Right lobe of liver (tissue), 6 donors: ENCODE measurements at regions not wholly inside any gene's neighbourhood (a gene's known extent, or its start where the extent isn't known, plus 50 kb on each side); places are given as distances from the start of the nearest gene placed in this dataset.

Experiments used
- ATAC-seq, 4 donors: fragments of 200-7000 bp; cut with Tn5 transposase; one replicate each; pipeline ENCODE4 v1.9.1; 2020; ENCODE audit warnings: mild to moderate bottlenecking in 4 of 4, moderate library complexity in 4 of 4
- DNase-seq, 3 donors: peaks; one replicate each; pipeline ENCODE4 v3.0.0-alpha.2; 2020
- H3K27ac ChIP-seq, 3 donors: fragments of 200-600 bp; one replicate each; pipeline ENCODE4 v1.8.0; 2022
- H3K27me3 ChIP-seq, 2 donors: fragments of 200-600 bp; one replicate each; pipeline ENCODE4 v1.8.0; 2022
- H3K36me3 ChIP-seq, 4 donors: fragments of 200-600 bp; sonication (generic) in 1 of 4; one replicate each; pipeline versions ENCODE4 v1.5.1 to v1.8.0; 2017 to 2022; ENCODE audit warnings: control low read depth in 1 of 4
- H3K4me1 ChIP-seq, 4 donors: fragments of 200-600 bp; sonication (generic) in 1 of 4; one replicate each; pipeline versions ENCODE4 v1.5.1 to v1.8.0; 2017 to 2022; ENCODE audit warnings: control low read depth in 1 of 4
- H3K4me3 ChIP-seq, 3 donors: fragments of 200-600 bp; one replicate each; pipeline ENCODE4 v1.8.0; 2022
- H3K9me3 ChIP-seq, 4 donors: fragments of 200-600 bp; sonication (generic) in 1 of 4; one replicate each; pipeline versions ENCODE4 v1.5.1 to v1.8.0; 2017 to 2022; ENCODE audit warnings: control low read depth in 1 of 4
- POLR2A ChIP-seq: fragments of 450-650 bp; IDR thresholded peaks from one replicate; pipeline ENCODE4 v1.6.1; 2017; ENCODE audit warnings: antibody characterized with exemption, mild to moderate bottlenecking
- WGBS: methylation state at CpG from one replicate; pipeline ENCODE4 v1.1.6; 2018; ENCODE audit warnings: low coverage, low lambda C conversion rate; ENCODE audit not compliant: insufficient coverage; ENCODE audit errors: missing lambda C conversion rate; 5-methylcytosine and 5-hydroxymethylcytosine counted together
- intact Hi-C, 2 donors: fragments of 100-400 bp; cut with DNase I; formaldehyde crosslinking; loops; one replicate each; pipeline versions ENCODE4 v1.11.2 to v1.14.1; 2022
- TF ChIP-seq, protein P1 (sequence below), 4 donors: fragments of 200-600 bp in 3 of 4; fragments of 450-650 bp in 1 of 4; IDR thresholded peaks; one replicate each; pipeline versions ENCODE4 v1.5.1 to v1.8.0; 2016 to 2022; ENCODE audit warnings: antibody characterized with exemption in 4 of 4, mild to moderate bottlenecking in 2 of 4
- donor health status: DM: no; HTN: yes; CAD: no.
- donor health status: DM: no; HTN: no; CAD: no.
- donor health status: DM: no; HTN: no; CAD: no.
- donor health status: DM: no; HTN: yes; CAD: no.
- donor health status: DM: no; HTN: yes; CAD: no.

DNA sequence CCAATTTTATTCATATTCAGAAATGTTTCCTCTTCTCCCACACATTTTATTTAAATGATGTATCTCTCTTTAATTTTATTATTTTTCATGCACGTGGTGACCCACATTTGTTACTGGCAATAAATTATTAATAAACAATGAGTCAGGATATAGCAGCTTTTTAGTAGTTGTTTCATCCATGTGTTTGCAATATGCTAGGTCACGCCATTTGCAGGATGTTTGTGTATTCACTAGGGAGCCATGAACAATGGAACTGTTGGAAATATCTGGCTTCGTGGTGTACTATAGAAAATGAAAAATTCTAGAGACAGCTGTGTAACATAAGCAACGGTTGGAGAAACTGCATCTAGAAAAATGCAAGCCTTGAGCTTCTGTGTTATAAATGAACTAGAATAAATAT lies 176.0 kb upstream of the COL3A1 start:
- Histone ChIP-seq H3K36me3 (no peaks in the 10 kb centered on the region), H3K27me3 (no peaks in the 10 kb centered on the region), H3K4me1 (no peaks in the 10 kb centered on the region), H3K9me3 (no peaks in the 10 kb centered on the region), H3K4me3 (no peak overlapping the region), H3K27ac (no peak overlapping the region)
- TF ChIP-seq, protein P1, sequence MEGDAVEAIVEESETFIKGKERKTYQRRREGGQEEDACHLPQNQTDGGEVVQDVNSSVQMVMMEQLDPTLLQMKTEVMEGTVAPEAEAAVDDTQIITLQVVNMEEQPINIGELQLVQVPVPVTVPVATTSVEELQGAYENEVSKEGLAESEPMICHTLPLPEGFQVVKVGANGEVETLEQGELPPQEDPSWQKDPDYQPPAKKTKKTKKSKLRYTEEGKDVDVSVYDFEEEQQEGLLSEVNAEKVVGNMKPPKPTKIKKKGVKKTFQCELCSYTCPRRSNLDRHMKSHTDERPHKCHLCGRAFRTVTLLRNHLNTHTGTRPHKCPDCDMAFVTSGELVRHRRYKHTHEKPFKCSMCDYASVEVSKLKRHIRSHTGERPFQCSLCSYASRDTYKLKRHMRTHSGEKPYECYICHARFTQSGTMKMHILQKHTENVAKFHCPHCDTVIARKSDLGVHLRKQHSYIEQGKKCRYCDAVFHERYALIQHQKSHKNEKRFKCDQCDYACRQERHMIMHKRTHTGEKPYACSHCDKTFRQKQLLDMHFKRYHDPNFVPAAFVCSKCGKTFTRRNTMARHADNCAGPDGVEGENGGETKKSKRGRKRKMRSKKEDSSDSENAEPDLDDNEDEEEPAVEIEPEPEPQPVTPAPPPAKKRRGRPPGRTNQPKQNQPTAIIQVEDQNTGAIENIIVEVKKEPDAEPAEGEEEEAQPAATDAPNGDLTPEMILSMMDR (IDR thresholded peaks at IDR 0.05), result no peak
- TF ChIP-seq POLR2A, result no peak
- ATAC-seq, result no peak
- no peak for DNase-seq
- intact Hi-C loops, result no loop called here
- 40% methylated on average over 4 of the region's 4 CpGs for WGBS

DNA sequence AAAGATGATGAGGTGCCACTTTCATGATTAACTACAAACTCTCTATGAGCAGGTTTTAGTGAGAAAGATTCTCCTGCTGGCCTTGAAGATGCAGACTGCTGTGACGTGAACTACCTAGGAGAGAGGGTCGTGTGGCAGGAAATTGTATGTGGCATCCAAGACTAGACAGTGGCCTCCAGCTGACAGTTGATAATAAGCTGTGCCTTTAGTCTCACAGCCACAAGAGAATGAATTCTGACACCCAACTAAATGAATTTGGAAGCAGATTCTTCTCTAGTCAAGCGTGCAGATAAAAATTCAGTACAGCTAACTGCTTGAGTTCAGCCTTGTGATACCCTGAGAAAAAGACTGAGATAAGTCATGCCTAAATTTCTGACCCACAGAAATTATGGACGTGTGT lies 169.0 kb upstream of the COL3A1 start:
- Histone ChIP-seq H3K9me3 (no peaks in the 10 kb centered on the region), H3K27ac (no peak overlapping the region), H3K4me1 (no peaks in the 10 kb centered on the region), H3K4me3 (no peak overlapping the region), H3K27me3 (no peaks in the 10 kb centered on the region), H3K36me3 (no peaks in the 10 kb centered on the region)
- intact Hi-C loops, result no loop called here
- no peak for TF ChIP-seq POLR2A
- TF ChIP-seq, protein P1 (IDR thresholded peaks at IDR 0.05), result no peak
- ATAC-seq (no peak), DNase-seq (no peak)
- 36% methylated on average over 3 of the region's 4 CpGs for WGBS

DNA sequence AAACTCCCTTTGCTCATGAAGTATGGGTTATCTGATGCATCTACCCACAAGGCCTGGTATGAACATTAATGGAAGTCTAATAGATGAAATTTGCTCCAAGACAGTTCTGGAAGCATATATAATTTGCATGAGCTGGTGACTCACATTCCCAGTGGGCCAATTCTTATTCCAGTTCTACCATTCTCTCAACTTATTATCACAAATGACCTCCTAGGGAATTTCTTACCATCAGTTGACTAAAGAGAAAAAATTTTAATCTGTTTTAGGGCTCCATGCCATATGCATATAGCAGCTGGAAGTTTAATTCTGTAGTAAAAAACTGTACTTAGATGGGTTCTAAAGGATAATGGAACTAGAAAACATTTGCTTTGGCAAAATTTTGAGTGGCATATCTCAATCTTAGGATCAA lies 165.2 kb upstream of the COL3A1 start:
- no peak for TF ChIP-seq POLR2A
- TF ChIP-seq, protein P1 (IDR thresholded peaks at IDR 0.05), result no peak
- intact Hi-C loops, result no loop called here
- H3K4me3 ChIP-seq, result no peak overlapping the region

DNA sequence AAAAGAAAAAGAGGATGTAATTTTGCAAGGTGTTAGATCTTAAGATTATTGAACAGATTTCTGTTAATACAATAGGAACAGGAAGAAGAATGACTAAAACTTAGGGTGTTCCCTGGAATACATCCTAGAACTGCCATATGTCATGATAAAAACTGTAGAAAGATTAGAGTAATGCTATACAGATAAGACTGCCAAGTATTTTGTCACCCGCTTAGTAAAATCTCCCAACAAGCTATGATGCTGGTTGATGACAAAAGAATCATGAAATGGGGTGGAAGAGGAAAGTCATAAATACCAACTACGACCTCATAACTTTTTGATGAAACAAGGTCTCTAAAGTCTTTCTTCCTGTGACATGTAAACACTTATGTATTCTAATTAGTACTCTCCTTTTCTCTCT lies 163.6 kb upstream of the COL3A1 start:
- intact Hi-C loops, result no loop called here
- 83% methylated on average over 2 of the region's 2 CpGs for WGBS
- TF ChIP-seq, protein P1 (IDR thresholded peaks at IDR 0.05), result no peak
- no peak for TF ChIP-seq POLR2A

More for the DNA sequence above, 165.2 kb upstream of the COL3A1 start:
- Histone ChIP-seq H3K4me1 (no peaks in the 10 kb centered on the region), H3K36me3 (no peaks in the 10 kb centered on the region), H3K27ac (no peak overlapping the region), H3K27me3 (no peaks in the 10 kb centered on the region), H3K9me3 (no peaks in the 10 kb centered on the region)
- DNase-seq (no peak), ATAC-seq (no peak)

DNA sequence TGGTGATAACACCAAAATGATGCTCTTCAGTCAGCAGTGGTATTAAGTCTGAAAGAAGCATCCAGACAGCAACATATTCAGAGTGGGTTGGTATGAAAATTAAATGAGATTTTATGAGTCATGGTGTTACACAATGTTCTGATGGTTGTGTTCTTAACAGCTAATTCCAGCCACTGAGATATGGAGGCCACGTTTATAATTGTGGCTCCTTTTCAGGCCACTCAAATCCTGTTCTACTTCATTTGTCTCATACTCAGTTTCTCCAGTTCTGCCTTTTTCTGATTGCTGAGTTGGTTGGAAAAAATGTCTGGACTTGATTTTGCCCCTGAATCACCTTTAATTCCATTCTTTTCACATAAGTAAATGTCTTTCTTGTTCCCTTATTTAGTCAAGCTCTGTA lies 162.7 kb upstream of the COL3A1 start:
- Histone ChIP-seq H3K9me3 (no peaks in the 10 kb centered on the region), H3K27me3 (no peaks in the 10 kb centered on the region), H3K27ac (no peak overlapping the region), H3K4me3 (no peak overlapping the region), H3K4me1 (no peaks in the 10 kb centered on the region), H3K36me3 (no peaks in the 10 kb centered on the region)
- 6% methylated on average over 1 of the region's 1 CpG for WGBS
- intact Hi-C loops, result no loop called here
- TF ChIP-seq, protein P1 (IDR thresholded peaks at IDR 0.05), result no peak
- TF ChIP-seq POLR2A, result no peak
- DNase-seq, result no peak
- ATAC-seq, result no peak

More for the DNA sequence above, 163.6 kb upstream of the COL3A1 start:
- Histone ChIP-seq H3K4me3 (no peak overlapping the region), H3K4me1 (no peaks in the 10 kb centered on the region), H3K9me3 (no peaks in the 10 kb centered on the region), H3K36me3 (no peaks in the 10 kb centered on the region), H3K27me3 (no peaks in the 10 kb centered on the region), H3K27ac (no peak overlapping the region)
- DNase-seq, result no peak
- no peak for ATAC-seq
